ENCODE measurements at regions not wholly inside any gene's neighbourhood (a gene's known extent, or its start where the extent isn't known, plus 50 kb on each side); places are given as distances from the start of the nearest gene placed in this dataset.

GRCh38 chr13:34611671-34612070 lies 330.4 kb upstream of the NBEA start:
- Histone ChIP-seq H3K4me1 (ENCODE audit: control insufficient read depth in 1 of 2, insufficient read depth in 2 of 2, low read length in 2 of 2) (no peaks in the 10 kb centered on the region), H3K79me2 (ENCODE audit: insufficient read depth, low read length) (no peaks in the 10 kb centered on the region), H4K20me1 (ENCODE audit: insufficient read depth) (no peaks in the 10 kb centered on the region), H3K27ac (ENCODE audit: low read depth, low read length) (no peak overlapping the region), H3K9me2 (ENCODE audit: insufficient read depth) (no peaks in the 10 kb centered on the region), H3K9ac (ENCODE audit: low read length) (no peak overlapping the region), H2AFZ (ENCODE audit: low read depth, low read length, poor library complexity, severe bottlenecking) (no peak overlapping the region), H3K4me2 (ENCODE audit: low read length) (no peak overlapping the region), H3K9me3 (ENCODE audit: control insufficient read depth in 1 of 2, insufficient read depth in 1 of 2, low read depth in 1 of 2, low read length in 2 of 2) (no peaks in the 10 kb centered on the region), H3K4me3 (replicated peaks in 1 of 2; ENCODE audit: low read depth in 1 of 2, low read length in 2 of 2) (no peak overlapping the region), H3K36me3 (ENCODE audit: control insufficient read depth in 1 of 2, insufficient read depth in 2 of 2, low read length in 2 of 2) (no peaks in the 10 kb centered on the region), H3K27me3 (ENCODE audit: insufficient read depth, low read length) (no peaks in the 10 kb centered on the region)
- POLR2A ChIA-PET: no interaction called here
- ATAC-seq: no peak
- no peak for DNase-seq (ENCODE audit: low read depth, low spot score)
- TF ChIP-seq, protein P1, sequence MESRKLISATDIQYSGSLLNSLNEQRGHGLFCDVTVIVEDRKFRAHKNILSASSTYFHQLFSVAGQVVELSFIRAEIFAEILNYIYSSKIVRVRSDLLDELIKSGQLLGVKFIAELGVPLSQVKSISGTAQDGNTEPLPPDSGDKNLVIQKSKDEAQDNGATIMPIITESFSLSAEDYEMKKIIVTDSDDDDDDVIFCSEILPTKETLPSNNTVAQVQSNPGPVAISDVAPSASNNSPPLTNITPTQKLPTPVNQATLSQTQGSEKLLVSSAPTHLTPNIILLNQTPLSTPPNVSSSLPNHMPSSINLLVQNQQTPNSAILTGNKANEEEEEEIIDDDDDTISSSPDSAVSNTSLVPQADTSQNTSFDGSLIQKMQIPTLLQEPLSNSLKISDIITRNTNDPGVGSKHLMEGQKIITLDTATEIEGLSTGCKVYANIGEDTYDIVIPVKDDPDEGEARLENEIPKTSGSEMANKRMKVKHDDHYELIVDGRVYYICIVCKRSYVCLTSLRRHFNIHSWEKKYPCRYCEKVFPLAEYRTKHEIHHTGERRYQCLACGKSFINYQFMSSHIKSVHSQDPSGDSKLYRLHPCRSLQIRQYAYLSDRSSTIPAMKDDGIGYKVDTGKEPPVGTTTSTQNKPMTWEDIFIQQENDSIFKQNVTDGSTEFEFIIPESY (IDR thresholded peaks at IDR 0.05; ENCODE audit: extremely low read depth, insufficient replicate concordance, low read length): no peak
- TF ChIP-seq EZH2phosphoT487 (IDR thresholded peaks at IDR 0.05; ENCODE audit: borderline replicate concordance): no peak
- no peak for TF ChIP-seq RAD21 (IDR thresholded peaks at IDR 0.05; ENCODE audit: low read depth)
- no peak for TF ChIP-seq SRF (IDR thresholded peaks at IDR 0.05; ENCODE audit: low read depth)
- TF ChIP-seq JUND (IDR thresholded peaks at IDR 0.05): no peak
- no peak for TF ChIP-seq CTCF (IDR thresholded peaks at IDR 0.05 in 2 of 3, conservative IDR thresholded peaks at IDR 0.05 in 1 of 3; ENCODE audit: borderline replicate concordance in 1 of 3, insufficient read depth in 1 of 3, low read depth in 2 of 3, low read length in 2 of 3)
- no peak for TF ChIP-seq FOSL1 (IDR thresholded peaks at IDR 0.05; ENCODE audit: low read depth)
- TF ChIP-seq, protein P2, sequence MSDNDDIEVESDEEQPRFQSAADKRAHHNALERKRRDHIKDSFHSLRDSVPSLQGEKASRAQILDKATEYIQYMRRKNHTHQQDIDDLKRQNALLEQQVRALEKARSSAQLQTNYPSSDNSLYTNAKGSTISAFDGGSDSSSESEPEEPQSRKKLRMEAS (IDR thresholded peaks at IDR 0.05): no peak
- RAD21 ChIA-PET (ENCODE audit: low non-redundant PET in 1 of 2, low total read pairs in 2 of 2, uncharacterized antibody in 2 of 2, unreplicated experiment in 2 of 2): no interaction called here
- CTCF ChIA-PET: no interaction called here
- intact Hi-C loops (cut with micrococcal nuclease): no loop called here
- no TSS peak for BruUV-seq (replicated peaks)
